HG03280 (cell line): ENCODE measurements at regions not wholly inside any gene's neighbourhood (a gene's known extent, or its start where the extent isn't known, plus 50 kb on each side); places are given as distances from the start of the nearest gene placed in this dataset.
"Not testable (repeated sequence)": the region's sequence is repeated elsewhere in the genome, so short reads cannot be mapped to it uniquely, and the experiment has no call there.

Experiments used
- ATAC-seq: cut with Tn5 transposase; IDR thresholded peaks from one replicate; pipeline ENCODE4 v1.9.1; 2021; ENCODE audit warnings: mild to moderate bottlenecking, moderate library complexity; ENCODE audit not compliant: unreplicated experiment

DNA sequence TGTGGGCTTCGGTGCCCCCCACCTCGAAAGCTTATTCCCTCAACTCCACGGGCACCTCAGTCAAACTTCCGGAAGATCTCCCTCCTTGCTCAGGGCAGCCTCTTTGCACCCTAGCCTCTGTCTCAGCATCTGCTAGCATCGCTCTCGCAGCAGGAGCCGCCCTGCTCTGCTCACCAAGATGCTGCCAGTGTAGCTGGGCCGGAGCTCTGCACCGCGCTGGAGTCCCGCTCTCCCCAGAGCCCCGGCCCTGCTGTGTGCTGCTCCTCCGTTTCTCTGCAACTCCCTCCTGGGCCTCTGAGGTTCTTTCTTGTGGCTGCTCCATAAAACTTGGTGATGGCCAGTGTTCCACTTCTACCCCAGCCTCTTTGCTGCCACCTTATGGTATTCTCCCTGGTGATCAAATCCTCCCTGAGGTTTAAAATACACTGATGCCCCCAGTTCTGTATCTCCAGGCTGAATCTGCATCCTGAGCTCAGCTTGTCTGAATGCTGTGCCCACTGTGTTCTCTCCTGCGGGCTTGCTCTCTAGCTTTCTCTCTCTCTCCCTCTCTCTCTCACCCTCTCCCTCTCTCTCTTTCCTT, 198.0 kb downstream of the UQCRFS1 start:
- no peak for ATAC-seq

DNA sequence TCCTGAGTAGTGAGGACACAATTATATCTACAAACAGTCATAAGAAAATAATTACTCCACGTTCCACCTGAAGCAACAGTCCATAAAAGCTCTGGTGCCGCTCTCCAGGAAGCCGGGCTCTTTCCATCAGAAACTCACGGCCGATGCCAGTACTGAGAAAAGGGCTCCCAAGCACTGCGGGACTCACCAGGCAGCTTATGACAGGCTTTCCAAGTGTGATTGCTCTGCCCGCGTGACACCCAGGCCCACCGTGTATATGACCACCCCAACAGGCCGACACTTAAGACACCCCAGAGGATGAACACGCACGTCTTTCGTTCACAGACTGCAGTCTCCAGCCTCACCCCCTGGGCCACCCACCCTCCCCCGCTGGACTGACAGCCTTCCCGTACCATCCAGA, 199.0 kb downstream of the UQCRFS1 start:
- no peak for ATAC-seq

DNA sequence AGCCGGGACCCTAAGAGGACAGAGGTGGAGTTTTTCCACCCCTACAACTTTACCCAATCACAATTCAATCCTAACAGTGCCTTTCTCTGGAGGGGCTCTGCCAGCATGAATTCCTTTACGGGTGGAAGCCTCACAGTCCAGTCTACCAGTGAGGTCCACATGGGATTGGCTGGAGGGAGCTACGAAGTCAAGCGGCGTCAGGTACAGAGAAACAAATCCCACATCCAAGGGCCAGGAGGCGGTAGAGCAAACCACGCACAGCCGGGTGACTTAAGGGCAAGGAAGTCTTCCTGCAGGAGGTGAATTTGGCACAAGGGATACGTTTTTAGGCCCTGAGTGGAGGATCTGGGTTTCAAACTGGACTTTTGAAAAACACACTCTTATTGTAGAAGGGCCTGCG, 199.6 kb downstream of the UQCRFS1 start:
- no peak for ATAC-seq

DNA sequence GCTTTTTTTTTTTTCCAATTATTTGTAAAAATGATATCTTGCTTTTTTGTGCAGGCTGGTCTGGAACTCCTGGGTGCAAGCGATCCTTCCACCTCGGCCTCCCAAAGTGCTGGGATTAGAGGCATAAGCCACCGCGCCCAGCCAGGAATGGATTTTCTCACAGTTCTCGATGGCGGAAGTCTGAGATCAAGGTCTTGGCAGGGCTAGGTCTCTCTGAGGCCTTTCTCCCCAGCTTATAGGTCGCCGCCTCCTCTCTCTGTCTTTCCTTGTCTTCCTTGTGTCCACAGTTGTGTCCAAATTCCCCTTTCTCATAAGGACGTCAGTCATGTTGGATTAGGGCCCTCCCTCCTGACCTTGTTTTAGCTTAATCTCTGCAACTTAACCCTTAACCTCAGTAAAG, 200.5 kb downstream of the UQCRFS1 start:
- ATAC-seq, result no peak

DNA sequence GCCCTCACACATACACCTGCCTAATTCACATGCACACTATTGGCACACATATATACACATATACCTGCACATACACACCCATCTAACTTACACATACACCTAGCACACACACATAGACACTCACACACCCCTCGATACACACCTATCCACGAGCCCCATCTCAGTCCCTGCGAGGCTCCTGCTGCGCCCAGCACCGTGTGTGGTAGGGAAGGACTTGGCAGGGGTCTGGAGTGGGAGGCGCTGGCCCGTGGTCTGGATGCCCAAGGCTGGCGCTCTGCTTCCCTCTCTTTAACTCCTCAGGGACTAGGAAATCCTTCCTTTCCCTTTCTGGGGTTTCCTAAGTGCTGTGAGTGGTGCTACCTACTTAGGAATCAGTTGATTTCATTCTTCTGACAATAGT, 202.7 kb downstream of the UQCRFS1 start:
- no peak for ATAC-seq

DNA sequence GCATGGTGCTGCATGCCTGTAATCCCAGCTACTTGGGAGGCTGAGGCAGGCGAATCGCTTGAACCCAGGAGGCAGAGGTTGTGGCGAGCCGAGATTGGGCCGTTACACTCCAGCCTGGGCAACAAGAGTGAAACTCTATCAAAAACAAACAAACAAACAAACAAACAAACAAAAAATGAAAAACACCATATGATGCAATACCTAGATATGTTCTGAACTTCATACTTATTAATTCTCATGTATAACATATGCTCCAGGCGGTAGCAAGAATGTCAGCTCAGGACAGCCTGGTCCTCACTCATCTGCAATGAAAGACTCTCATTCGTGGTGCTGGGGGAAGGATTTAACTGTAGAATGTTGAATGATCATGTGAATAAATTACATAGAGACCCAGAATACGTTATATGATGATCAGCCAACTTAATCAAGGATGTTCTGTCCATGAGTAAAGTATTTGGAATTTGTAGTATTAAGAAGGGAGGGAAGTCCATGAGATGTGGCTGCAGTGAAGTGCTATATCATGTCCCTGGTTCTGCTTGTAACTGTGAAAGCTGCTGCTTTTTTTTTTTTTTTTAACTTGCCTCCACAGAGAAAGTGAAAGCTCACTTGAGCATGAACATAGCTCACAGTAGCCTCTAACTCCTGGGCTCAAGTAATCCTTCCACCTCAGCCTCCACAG, 206.8 kb downstream of the UQCRFS1 start:
- ATAC-seq, result no peak

DNA sequence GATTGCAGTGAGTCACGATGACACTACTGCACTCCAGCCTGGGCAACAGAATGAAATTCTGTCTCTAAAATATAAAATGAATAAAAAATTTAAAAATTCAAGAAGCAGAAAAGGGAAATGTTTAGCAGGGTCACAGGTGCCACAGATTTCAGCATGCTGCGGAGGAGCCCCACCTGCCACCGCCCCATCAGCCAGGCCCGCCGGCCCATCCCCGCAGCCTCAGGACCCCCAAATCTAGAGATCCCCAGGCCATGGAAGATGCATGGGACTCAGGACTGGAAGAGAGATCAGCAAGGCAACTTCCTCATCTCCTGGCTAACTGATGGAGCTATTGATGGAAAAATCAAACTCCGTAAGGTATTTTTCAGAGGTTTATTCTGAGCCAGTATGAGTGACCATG, 208.2 kb downstream of the UQCRFS1 start:
- ATAC-seq, result no peak

DNA sequence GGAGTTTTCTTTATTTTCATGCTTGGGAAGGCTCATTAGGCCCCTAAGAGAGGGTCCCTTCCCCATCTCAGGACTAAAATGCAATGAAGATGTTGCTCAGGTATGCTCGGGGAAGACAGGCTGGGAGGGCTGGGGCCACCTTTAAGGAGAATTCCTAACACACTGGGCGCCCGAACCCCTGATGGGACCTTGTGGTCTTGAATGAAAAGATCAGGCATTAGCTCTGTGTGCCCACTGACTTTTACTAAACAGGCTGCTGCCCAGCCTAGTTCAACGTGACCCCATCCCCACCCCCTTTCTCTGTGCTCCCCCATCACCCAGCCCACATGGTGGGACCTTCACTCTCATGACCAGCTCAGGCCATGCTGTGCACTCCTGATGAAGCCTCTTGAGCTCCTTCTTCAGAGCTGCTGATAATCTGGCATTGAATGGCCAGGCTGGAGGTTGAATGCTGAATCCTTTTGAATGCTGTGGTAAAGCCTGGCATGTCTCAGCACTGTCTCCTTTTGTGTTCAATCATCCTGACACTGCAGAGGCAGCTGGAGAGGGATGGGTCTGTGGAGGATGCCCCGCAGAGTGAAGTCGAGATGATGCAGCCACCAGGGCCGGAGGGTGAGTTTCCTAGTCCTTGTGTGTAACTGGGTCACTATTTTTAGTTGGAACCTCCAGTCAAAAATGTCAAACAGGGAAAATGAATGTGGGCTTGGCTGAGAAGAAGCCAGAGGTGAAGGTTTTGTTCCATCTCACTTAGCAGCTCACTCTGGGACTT, 209.1 kb downstream of the UQCRFS1 start:
- no peak for ATAC-seq

DNA sequence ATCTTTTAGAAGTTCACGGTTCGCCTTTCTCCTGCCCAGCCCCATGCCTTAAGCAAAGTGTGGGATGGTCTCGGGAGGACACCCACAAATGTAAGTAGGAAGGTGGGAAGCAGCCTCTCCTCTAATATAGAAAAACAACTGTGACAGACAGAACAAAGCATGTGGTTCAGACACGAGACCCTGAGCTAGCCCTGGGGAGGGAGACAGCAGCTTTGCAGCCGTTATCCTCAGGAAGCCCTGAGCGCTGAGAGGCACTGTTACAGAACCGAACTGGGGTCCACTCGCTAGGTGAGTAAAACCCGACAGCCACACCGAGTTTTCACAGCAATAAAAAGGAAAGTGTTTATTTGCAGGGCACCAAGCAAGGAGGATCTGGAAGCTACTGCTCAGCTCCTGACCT, 210.6 kb downstream of the UQCRFS1 start:
- no peak for ATAC-seq

DNA sequence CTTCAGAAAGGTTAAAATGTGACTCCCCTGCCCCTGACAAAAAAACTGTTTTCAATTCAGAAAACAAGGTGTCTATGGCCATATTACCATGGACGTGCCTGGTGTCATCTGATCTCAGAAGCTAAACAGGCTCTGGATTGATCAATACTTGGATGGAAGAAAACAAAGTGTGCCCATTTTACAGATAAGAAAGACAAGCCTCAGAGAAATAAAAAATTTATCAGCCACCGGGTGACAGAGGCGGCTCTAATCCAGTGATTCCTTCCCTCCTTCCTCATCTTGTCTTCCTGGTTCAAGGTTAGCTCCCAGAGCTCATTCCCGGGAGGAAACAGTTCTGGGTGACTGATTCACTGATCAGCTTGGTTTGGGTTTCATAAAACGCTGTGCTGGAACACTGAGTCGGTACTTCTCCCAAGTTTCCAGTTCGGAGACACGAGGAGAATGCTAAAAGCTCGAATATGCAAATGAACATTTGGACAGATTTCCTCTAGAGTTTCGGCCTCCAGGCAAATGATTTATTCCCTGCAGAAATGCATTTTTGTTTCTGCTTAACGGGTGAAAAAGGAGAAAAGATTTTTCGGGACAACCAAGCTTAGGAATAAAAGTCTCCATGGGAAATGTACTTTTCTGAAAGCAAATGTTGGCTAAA, 211.2 kb downstream of the UQCRFS1 start:
- no peak for ATAC-seq

DNA sequence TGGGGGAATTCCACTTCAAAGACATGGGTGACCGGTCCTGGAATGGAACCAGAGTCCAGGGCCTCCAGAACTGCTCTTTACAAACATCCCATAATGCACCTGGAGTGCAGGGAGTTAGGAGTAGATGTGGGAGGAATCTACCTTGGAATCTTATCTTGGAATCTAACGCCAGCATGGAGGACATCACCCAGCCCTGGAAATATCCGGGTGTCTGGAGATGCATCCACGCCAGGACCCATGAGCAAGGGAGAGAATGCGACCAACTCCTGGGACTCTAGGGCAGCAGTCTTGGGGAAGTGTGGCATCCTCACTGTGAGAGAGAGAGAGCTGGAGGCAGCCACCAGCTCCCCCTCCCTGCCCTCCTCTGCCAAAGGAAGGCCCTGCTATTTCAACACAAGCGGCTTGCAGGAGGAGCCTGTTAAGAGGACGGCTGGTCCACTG, 211.8 kb downstream of the UQCRFS1 start:
- ATAC-seq, result no peak

DNA sequence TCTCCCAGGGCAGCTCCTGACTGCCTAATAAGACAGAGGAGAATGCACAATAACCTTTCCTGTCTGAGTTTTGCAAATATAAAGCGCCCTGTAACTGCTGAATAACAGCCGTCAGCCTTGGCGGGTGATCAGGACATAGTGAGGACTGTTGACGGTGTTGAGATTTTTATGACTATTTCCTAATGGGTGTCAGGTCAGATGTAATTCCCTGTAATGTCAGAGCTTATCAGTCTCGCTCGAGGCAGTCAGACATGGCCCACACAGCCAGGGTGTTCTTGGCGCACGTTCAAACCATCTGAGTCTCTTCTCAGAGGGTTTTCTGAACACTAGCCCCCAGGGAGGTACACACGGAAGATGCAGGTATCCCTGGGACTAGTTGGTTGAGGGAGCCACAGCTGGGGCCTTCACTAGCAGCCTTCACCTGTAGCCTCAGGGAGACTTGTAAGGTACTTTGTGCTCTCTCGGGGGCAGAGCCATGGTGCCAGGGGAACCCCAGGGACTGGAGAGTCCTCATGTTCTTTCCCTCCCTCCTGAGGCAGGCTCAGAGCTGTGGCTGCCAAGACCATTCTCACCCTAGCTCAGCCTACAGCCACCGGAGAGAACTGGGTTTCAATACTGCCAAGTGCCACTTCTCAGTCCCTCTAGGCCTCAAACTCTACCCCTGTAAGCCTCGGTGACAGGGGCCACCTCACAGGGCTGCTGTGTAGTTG, 213.1 kb downstream of the UQCRFS1 start:
- ATAC-seq, result no peak

DNA sequence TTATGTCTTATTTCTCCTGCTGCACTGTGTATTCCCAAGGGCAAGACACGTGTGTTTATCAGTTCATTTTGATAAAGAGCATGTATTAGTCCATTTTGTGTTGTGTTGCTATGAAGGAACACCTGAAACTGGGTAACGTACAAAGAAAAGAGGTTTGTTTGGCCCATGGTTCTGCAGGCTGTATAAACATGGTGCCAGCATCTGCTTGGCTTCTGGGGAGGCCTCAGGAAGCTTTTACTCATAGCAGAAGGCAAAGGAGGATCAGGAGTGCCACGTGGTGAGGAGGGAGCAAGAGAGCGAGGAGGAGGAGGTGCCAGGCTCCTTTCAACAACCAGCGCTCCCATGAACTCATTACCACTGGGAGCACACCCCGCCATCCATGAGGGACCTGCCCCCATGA, 214.0 kb downstream of the UQCRFS1 start:
- no peak for ATAC-seq

DNA sequence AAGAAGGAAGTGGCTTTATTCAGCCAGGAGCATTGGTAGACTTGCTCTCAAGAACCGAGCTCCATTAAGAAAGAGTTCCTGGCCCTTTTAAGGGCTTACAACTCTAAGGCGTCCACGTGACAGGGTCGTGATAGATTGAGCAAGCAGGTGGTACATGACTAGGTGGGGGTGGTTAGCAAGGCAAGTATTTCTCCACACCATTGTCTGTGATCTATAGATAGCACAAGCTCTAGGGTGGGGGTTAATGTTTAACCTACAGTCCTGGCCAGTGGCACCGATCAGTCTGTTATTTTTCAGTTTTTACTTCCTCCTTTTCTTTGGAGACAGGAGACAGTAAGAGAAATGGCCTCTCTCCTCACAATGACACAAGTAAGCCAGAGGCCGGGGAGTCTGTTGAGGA, 215.1 kb downstream of the UQCRFS1 start:
- ATAC-seq, result not testable (repeated sequence)

DNA sequence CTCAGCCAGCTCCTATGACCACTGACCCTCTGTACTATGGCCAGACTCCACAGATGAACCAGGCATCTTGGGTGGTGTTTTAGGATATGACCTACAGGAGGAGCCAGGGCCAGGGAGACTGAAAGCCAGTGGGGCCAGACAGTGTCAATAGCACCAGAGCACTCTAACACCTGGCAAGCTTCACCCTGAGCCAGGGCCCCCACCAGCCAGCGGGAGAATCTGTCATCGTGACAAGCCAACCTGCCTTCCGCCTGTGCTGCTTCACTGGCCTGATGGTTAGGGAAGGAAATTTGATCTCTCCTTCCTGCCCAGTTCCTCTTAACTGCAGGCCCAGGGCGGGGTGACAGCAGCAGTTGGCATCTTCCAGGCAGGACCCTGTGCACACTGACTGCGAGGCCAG, 222.4 kb downstream of the UQCRFS1 start:
- no peak for ATAC-seq

DNA sequence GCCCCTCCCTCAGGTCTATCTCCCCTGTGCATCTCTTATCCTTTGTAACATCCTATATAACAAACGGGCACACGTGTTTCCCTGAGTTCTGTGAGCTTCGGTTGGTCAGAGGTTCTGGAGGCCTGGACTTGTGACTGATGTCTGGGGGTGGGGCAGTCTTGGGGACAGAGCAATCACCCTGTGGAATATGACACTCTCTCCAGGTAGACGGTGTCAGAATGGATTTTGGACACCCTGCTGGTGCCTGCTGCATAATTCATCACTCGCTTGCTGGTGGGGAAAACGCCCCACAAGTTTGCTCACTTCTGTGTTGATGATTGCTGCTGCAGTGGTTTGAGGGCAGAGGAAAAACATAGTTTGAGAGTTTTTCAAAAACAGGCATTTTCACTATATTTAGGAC, 223.2 kb downstream of the UQCRFS1 start:
- no peak for ATAC-seq

DNA sequence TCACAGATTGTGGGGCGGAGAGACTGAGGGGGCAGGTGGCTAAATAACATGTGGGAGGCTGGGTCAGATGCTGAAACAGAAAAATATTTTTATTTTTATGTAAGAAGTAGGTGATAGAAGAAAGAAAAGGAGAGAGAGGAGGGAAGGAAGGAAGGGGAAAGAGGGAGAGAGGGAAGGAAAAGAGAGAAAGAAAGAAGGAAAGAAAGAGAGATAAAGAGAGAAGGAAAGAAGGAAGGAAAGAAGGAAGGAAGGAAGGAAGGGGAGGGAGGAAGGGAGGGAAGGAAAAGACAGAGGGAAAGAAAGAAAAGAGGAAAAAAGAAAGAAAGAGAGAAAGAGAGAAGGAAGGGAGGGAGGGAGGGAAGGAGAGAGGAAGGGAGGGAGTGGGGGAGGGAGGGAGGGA, 224.9 kb downstream of the UQCRFS1 start:
- no peak for ATAC-seq

DNA sequence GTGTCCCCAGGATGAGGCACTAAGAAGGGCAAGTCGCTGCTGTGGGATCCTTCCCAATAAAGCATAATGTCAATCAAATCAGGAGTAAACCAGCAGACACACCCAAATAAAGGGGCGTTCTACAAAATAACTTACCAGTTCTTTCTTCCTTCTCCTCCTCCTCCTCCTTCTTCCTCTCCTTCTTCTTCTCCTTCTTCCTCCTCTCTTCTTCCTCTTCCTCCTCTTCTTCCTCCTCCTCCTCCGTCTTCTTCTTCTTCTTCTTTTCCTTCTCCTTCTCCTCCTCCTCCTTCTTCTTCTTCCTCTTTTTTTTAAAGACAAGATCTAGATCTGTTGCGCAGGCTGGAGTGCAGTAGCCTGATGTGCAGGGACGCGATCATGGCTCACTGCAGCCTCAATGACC, 225.8 kb downstream of the UQCRFS1 start:
- ATAC-seq, result no peak

DNA sequence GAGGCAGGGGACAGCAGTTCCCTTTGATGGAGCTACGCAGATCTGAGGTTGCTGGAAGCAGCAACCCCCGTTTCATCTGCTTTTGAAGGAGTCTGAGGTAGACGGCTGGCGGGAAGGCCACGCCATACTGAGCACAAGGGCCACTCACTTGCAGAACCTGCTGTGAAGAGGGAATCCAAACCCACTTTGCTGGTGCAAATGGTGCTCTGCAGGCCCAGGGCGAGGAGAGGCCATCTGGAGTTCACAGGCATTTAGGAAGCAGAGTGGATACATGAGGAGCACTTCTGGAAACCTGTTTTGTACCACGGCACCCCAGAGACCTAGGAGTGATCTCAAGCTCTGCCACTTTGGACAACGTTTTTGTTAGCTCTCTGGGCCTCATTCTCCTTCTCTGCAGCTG, 227.8 kb downstream of the UQCRFS1 start:
- ATAC-seq, result no peak

DNA sequence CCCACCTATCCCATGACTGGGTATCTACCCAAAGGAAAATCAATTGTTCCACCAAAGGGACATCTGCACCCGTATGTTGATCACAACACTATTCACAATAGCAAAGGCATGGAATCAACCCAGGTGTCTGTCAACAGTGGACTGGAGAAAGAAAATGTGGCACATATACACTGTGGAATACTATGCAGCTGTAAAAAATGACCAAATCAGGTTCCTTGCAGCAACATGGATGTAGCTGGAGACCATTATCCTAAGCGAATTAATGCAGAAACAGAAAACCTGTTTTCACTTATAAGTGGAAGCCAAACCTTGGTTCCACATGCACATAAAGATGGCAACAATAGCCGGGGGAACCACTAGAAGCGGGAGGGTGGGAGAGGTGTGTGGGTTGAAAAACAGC, 228.6 kb downstream of the UQCRFS1 start:
- no peak for ATAC-seq

DNA sequence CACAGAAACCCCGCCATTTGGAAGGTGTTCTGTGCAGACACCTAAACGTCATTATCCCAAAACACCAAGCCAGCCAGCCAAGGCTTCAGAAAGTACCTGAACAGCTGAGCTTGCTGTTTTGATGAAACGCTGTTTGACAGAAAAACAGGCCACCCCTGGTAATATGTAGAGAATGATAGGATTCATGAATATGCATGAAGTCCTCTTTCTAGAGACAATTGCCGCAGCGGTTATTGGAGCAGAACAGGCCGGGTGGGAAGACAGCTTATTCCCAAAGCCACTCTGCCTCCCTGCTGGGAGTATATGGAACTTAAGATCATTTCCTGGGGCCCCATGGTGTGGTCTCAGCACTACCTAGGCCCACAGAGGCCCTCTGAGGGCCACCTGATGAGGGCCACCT, 229.5 kb downstream of the UQCRFS1 start:
- no peak for ATAC-seq
